Bronchial epithelial cell (primary cell): ENCODE measurements at regions not wholly inside any gene's neighbourhood (a gene's known extent, or its start where the extent isn't known, plus 50 kb on each side); places are given as distances from the start of the nearest gene placed in this dataset.
"Not testable (repeated sequence)": the region's sequence is repeated elsewhere in the genome, so short reads cannot be mapped to it uniquely, and the experiment has no call there.

ENCODE experiments used
- DNase-seq: peaks from one replicate; pipeline ENCODE4 v3.0.0-alpha.2; 2010; ENCODE audit warnings: low read depth
- FAIRE-seq: peaks from 2 replicates; lab custom pipeline; 2011; peaks lifted over from hg19 to GRCh38; lab: Jason Lieb, UNC
- H3K27me3 ChIP-seq: 2 replicates; pipeline ENCODE4 v1.5.1; 2011; ENCODE audit warnings: low read length; ENCODE audit not compliant: control insufficient read depth, insufficient read depth
- H3K36me3 ChIP-seq: 2 replicates; pipeline ENCODE4 v1.5.1; 2011; ENCODE audit warnings: low read length; ENCODE audit not compliant: control insufficient read depth, insufficient read depth
- H3K4me3 ChIP-seq: 2 replicates; pipeline ENCODE4 v1.5.1; 2011; ENCODE audit warnings: mild to moderate bottlenecking, low read depth, low read length, control low read depth
- TF ChIP-seq, protein P1 (sequence below): IDR thresholded peaks from 2 replicates; pipeline ENCODE4 v1.5.1; 2011; ENCODE audit warnings: mild to moderate bottlenecking, moderate library complexity, low read length, control low read depth, inconsistent platforms; ENCODE audit not compliant: insufficient read depth, severe bottlenecking

DNA sequence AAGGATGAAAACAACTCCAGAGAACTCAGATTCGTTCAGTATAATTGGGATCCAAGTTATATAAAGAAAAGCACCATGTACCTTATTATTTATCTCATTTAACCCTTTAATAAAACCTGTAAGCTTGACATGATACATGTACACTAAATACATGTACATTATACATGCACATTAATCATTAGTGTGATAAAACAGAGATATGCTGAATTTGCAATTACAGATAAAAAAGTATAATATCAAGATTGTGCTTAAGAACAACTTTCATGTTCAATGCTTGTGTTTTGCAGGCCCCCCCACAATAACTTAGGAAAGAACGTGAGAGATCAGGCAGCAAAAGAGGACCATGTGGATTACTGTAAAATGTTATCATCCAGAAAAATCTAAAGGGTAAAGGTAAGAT is 385.4 kb upstream of the GYPC start:
- H3K4me3 ChIP-seq: no peak overlapping the region
- H3K27me3 ChIP-seq: no peaks in the 10 kb centered on the region
- DNase-seq: no peak
- H3K36me3 ChIP-seq: no peaks in the 10 kb centered on the region
- TF ChIP-seq, protein P1, sequence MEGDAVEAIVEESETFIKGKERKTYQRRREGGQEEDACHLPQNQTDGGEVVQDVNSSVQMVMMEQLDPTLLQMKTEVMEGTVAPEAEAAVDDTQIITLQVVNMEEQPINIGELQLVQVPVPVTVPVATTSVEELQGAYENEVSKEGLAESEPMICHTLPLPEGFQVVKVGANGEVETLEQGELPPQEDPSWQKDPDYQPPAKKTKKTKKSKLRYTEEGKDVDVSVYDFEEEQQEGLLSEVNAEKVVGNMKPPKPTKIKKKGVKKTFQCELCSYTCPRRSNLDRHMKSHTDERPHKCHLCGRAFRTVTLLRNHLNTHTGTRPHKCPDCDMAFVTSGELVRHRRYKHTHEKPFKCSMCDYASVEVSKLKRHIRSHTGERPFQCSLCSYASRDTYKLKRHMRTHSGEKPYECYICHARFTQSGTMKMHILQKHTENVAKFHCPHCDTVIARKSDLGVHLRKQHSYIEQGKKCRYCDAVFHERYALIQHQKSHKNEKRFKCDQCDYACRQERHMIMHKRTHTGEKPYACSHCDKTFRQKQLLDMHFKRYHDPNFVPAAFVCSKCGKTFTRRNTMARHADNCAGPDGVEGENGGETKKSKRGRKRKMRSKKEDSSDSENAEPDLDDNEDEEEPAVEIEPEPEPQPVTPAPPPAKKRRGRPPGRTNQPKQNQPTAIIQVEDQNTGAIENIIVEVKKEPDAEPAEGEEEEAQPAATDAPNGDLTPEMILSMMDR: no peak
- FAIRE-seq: no peak

DNA sequence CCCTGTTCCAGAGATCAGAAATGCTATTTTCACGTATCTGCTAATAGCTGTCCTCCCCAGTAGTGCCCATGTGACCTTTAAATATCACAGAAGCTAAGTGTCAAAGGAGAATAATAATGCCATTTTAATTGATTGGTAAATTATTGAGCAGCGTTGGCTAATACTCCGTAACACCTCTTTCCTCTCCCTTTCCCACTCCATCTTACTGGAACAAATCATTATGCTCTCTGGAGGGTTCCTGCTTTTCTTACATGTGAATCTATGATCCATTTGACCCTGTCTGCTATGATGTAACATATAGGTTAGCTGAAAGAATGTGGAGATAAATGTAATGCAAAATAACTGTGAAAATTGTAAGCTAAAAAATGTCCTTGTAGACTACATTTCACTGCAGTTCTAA is 383.6 kb upstream of the GYPC start:
- TF ChIP-seq, protein P1: no peak
- Histone ChIP-seq H3K4me3 (no peak overlapping the region), H3K27me3 (no peaks in the 10 kb centered on the region), H3K36me3 (no peaks in the 10 kb centered on the region)
- no peak for DNase-seq
- FAIRE-seq: no peak

DNA sequence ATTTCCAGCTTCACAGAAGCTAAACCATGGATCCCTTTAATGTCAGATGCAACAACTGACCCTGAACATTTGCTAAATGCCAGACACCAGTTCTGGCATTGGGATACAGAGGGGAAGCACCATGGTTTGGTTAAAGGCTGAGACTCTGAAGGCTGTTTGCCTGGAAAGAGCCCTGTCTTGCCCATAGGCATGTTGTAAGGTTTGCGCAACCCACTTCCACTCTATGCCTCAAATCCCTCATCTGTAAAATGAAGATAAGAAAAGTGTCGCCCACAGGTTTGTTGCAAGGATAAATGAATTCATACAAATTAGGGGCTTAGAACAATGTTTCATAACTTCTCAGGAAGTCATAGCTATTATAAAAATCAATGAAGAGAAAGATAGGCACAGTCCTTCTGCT is 380.9 kb upstream of the GYPC start:
- H3K27me3 ChIP-seq: no peaks in the 10 kb centered on the region
- no peak overlapping the region for H3K4me3 ChIP-seq
- no peak for FAIRE-seq
- TF ChIP-seq, protein P1: no peak
- no peaks in the 10 kb centered on the region for H3K36me3 ChIP-seq
- no peak for DNase-seq

DNA sequence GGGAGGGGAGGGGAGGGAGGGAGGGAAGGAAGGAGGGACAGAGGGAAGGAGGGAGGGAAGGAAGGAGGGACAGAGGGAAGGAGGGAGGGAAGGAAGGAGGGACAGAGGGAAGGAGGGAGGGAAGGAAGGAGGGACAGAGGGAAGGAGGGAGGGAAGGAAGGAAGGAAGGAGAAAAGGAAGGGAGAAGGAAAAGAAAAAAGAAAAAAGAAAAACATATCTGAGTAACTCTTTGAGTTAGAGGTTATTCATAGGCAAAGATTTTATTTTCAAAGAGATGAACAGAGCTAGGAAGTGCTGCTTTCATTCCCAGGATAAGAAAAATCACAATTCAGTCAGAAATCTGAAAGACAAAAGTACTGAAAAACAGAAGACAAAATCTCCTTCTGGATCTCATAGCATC is 379.7 kb upstream of the GYPC start:
- not testable (repeated sequence) for DNase-seq, H3K4me3 ChIP-seq, H3K36me3 ChIP-seq, H3K27me3 ChIP-seq, FAIRE-seq

DNA sequence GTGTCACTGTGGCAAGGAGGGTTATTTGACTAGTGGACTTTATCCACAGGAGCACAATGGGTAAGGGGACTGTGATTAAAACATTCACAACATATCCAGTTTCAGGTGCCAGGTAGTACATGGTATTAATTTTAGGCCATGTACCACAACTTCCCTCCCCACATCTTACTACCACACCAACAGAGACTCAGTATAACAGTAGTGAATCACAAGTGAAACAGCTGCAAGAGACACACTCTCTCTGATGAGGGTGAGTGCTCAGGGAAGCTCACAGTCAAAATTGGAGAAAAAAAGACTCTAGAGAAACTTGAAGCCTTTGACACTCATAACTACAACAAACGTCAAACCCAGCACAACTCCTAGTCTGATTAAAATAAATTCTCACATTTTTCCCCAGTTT is 367.6 kb upstream of the GYPC start:
- TF ChIP-seq, protein P1: no peak
- Histone ChIP-seq H3K27me3 (no peaks in the 10 kb centered on the region), H3K4me3 (no peak overlapping the region), H3K36me3 (no peaks in the 10 kb centered on the region)
- no peak for FAIRE-seq
- DNase-seq: no peak

DNA sequence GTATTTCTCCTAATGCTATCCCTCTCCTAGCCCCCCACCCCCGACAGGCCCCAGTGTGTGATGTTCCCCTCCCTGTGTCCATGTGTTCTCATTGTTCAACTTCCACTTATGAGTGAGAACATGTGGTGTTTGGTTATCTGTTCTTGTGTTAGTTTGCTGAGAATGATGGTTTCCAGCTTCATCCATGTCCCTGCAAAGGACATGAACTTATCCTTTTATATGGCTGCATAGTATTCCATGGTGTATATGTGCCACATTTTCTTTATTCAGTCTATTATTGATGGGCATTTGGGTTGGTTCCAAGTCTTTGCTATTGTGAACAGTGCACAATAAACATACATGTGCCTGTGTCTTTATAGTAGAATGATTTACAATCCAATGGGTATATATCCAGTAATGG is 362.0 kb upstream of the GYPC start:
- FAIRE-seq, H3K36me3 ChIP-seq, H3K27me3 ChIP-seq, DNase-seq, H3K4me3 ChIP-seq: not testable (repeated sequence)

DNA sequence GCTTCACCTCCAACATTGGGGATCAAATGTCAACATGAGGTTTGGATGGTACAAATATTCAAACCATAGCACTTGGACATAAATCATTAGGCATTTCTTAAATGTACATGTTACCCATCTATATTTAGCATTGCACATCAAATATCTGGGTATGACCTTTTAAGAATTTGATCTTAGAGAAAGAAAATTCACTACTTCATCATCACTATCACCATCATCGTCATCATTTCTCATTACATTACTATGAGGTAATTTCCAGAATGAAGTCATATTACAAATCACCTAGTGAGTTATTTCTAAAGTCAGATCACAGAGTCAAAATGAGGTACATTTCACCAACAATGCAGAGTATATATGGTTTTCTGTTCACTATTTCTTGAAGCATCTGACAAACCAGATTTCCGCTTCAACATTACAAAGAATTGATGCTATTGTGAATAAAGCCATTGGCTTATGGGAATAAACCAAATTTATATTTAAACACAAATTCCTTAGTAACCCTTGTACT is 356.4 kb upstream of the GYPC start:
- no peak for DNase-seq
- Histone ChIP-seq H3K36me3 (no peaks in the 10 kb centered on the region), H3K4me3 (no peak overlapping the region), H3K27me3 (no peaks in the 10 kb centered on the region)
- no peak for FAIRE-seq
- TF ChIP-seq, protein P1: no peak
